H9 (cell line): ENCODE measurements at regions not wholly inside any gene's neighbourhood (a gene's known extent, or its start where the extent isn't known, plus 50 kb on each side); places are given as distances from the start of the nearest gene placed in this dataset.

Experiments used
- DNase-seq: peaks from one replicate; pipeline ENCODE4 v3.0.0-alpha.2; 2017
- H2AFZ ChIP-seq: one replicate; pipeline ENCODE4 v1.6.1; 2013; ENCODE audit warnings: mild to moderate bottlenecking, low read length, control low read depth, moderate library complexity
- H2AK5ac ChIP-seq: 2 replicates; pipeline ENCODE4 v1.6.1; 2013; ENCODE audit warnings: low read length, control low read depth, mixed read lengths; ENCODE audit not compliant: insufficient read length
- H2BK120ac ChIP-seq: one replicate; pipeline ENCODE4 v1.6.1; 2013; ENCODE audit warnings: low read depth, mild to moderate bottlenecking, low read length, control low read depth, inconsistent platforms; ENCODE audit not compliant: poor library complexity, severe bottlenecking
- H2BK12ac ChIP-seq: 2 replicates; pipeline ENCODE4 v1.6.1; 2013; ENCODE audit warnings: low read length, control low read depth, mixed read lengths, low read depth; ENCODE audit not compliant: insufficient read length
- H2BK15ac ChIP-seq: 2 replicates; pipeline ENCODE4 v1.6.1; 2013; ENCODE audit warnings: low read depth, low read length, control low read depth
- H2BK20ac ChIP-seq: one replicate; pipeline ENCODE4 v1.6.1; 2013; ENCODE audit warnings: low read depth, mild to moderate bottlenecking, low read length, control low read depth, inconsistent platforms; ENCODE audit not compliant: poor library complexity, severe bottlenecking
- H2BK5ac ChIP-seq: 2 replicates; pipeline ENCODE4 v1.6.1; 2013; ENCODE audit warnings: low read length, control low read depth, mixed read lengths; ENCODE audit not compliant: insufficient read length
- H3K14ac ChIP-seq: 2 replicates; pipeline ENCODE4 v1.6.1; 2013; ENCODE audit warnings: low read length, control low read depth; ENCODE audit not compliant: insufficient read depth
- H3K18ac ChIP-seq: 2 replicates; pipeline ENCODE4 v1.6.1; 2013; ENCODE audit warnings: low read depth, mild to moderate bottlenecking, mixed read lengths, low read length, control low read depth; ENCODE audit not compliant: insufficient read length
- H3K23ac ChIP-seq: 2 replicates; pipeline ENCODE4 v1.6.1; 2013; ENCODE audit warnings: low read length, control low read depth, mixed read lengths, low read depth; ENCODE audit not compliant: insufficient read length
- H3K23me2 ChIP-seq: 2 replicates; pipeline ENCODE4 v1.6.1; 2013; ENCODE audit warnings: low read depth, mild to moderate bottlenecking, mixed read lengths, low read length, control low read depth; ENCODE audit not compliant: insufficient read length, poor library complexity, severe bottlenecking
- H3K27ac ChIP-seq: 2 replicates; pipeline ENCODE4 v1.5.1; 2013; ENCODE audit warnings: low read length, control low read depth, mixed read lengths, low read depth; ENCODE audit not compliant: insufficient read length
- H3K27me3 ChIP-seq: 2 replicates; pipeline ENCODE4 v1.6.1; 2013; ENCODE audit warnings: low read length, control low read depth, inconsistent platforms; ENCODE audit not compliant: insufficient read depth
- H3K4ac ChIP-seq: 2 replicates; pipeline ENCODE4 v1.6.1; 2013; ENCODE audit warnings: low read depth, mild to moderate bottlenecking, control low read depth, inconsistent platforms, low read length, moderate library complexity
- H3K4me1 ChIP-seq: 2 replicates; pipeline ENCODE4 v1.6.1; 2013; ENCODE audit warnings: low read length, control low read depth, inconsistent platforms; ENCODE audit not compliant: insufficient read depth
- H3K4me2 ChIP-seq: 2 replicates; pipeline ENCODE4 v1.6.1; 2013; ENCODE audit warnings: low read length, control low read depth, mixed read lengths; ENCODE audit not compliant: insufficient read length, insufficient read depth
- H3K56ac ChIP-seq: 2 replicates; pipeline ENCODE4 v1.6.1; 2013; ENCODE audit warnings: low read depth, mild to moderate bottlenecking, mixed read lengths, low read length, control low read depth; ENCODE audit not compliant: insufficient read length
- H3K79me1 ChIP-seq: 2 replicates; pipeline ENCODE4 v1.6.1; 2013; ENCODE audit warnings: low read depth, mild to moderate bottlenecking, moderate library complexity, low read length, control low read depth, inconsistent platforms; ENCODE audit not compliant: insufficient read depth, poor library complexity, severe bottlenecking
- H3K79me2 ChIP-seq: 2 replicates; pipeline ENCODE4 v1.6.1; 2013; ENCODE audit warnings: low read length, control low read depth, inconsistent platforms; ENCODE audit not compliant: insufficient read depth
- H3K9ac ChIP-seq: 2 replicates; pipeline ENCODE4 v1.6.1; 2013; ENCODE audit warnings: low read length, control low read depth, mixed read lengths; ENCODE audit not compliant: insufficient read length; ENCODE audit errors: extremely low read depth
- H3K9me3 ChIP-seq: one replicate; pipeline ENCODE4 v1.6.1; 2013; ENCODE audit warnings: low read depth, low read length, inconsistent platforms; ENCODE audit not compliant: control insufficient read depth
- H3T11ph ChIP-seq: one replicate; pipeline ENCODE4 v1.6.1; 2013; ENCODE audit warnings: mild to moderate bottlenecking, low read length, control low read depth, inconsistent platforms
- H4K20me1 ChIP-seq: one replicate; pipeline ENCODE4 v1.6.1; 2013; ENCODE audit not compliant: control insufficient read depth, insufficient read length, insufficient read depth
- H4K5ac ChIP-seq: 2 replicates; pipeline ENCODE4 v1.6.1; 2013; ENCODE audit warnings: low read depth, mild to moderate bottlenecking, mixed read lengths, low read length, control low read depth; ENCODE audit not compliant: insufficient read length
- H4K8ac ChIP-seq: replicated peaks from 2 replicates; pipeline ENCODE4 v1.6.1; 2013; ENCODE audit warnings: low read length, control low read depth, mixed read lengths, low read depth; ENCODE audit not compliant: insufficient read length
- H4K91ac ChIP-seq: 2 replicates; pipeline ENCODE4 v1.6.1; 2013; ENCODE audit warnings: low read depth, mild to moderate bottlenecking, moderate library complexity, mixed read lengths, low read length, control low read depth; ENCODE audit not compliant: insufficient read length
- H3K27ac Mint-ChIP-seq, 3 experiments: 2 replicates in 2 of 3; 3 replicates in 1 of 3; pipeline ENCODE4 v1.8.0; 2020 to 2021; ENCODE audit warnings: mixed read lengths in 3 of 3, mild to moderate bottlenecking in 1 of 3, moderate library complexity in 1 of 3
- H3K27me3 Mint-ChIP-seq: 2 replicates; pipeline ENCODE4 v1.8.0; 2021; ENCODE audit warnings: low read depth, mild to moderate bottlenecking, moderate library complexity, mixed read lengths
- H3K36me3 Mint-ChIP-seq, 3 experiments: 2 replicates in 2 of 3; 3 replicates in 1 of 3; pipeline ENCODE4 v1.8.0; 2020 to 2021; ENCODE audit warnings: low read depth in 3 of 3, mixed read lengths in 3 of 3; ENCODE audit not compliant: insufficient read depth in 1 of 3
- H3K4me1 Mint-ChIP-seq, 2 experiments: 2 replicates each; pipeline ENCODE4 v1.8.0; 2020; ENCODE audit warnings: mixed read lengths in 2 of 2
- H3K4me3 Mint-ChIP-seq, 2 experiments: 2 replicates in 1 of 2; 3 replicates in 1 of 2; pipeline ENCODE4 v1.8.0; 2020 to 2021; ENCODE audit warnings: mild to moderate bottlenecking in 2 of 2, mixed read lengths in 2 of 2, moderate library complexity in 1 of 2
- H3K9me3 Mint-ChIP-seq, 2 experiments: 2 replicates in 1 of 2; 3 replicates in 1 of 2; pipeline ENCODE4 v1.8.0; 2020; ENCODE audit warnings: mild to moderate bottlenecking in 2 of 2, mixed read lengths in 2 of 2, moderate library complexity in 1 of 2
- WGBS: extraction: QIAGEN DNeasy Blood & Tissue Kit; methylation state at CpG from one replicate; pipeline ENCODE4 v1.1.7; 2013; ENCODE audit warnings: missing lambda C conversion rate, low lambda C conversion rate, mixed read lengths; ENCODE audit not compliant: insufficient read length; ENCODE audit errors: extremely low coverage; 5-methylcytosine and 5-hydroxymethylcytosine counted together
- TF ChIP-seq, protein P1 (sequence below): fragments of 200-600 bp; sonication (generic); conservative IDR thresholded peaks from 3 replicates; pipeline ENCODE4 v1.8.0; 2021; ENCODE audit warnings: antibody characterized with exemption, mild to moderate bottlenecking

DNA sequence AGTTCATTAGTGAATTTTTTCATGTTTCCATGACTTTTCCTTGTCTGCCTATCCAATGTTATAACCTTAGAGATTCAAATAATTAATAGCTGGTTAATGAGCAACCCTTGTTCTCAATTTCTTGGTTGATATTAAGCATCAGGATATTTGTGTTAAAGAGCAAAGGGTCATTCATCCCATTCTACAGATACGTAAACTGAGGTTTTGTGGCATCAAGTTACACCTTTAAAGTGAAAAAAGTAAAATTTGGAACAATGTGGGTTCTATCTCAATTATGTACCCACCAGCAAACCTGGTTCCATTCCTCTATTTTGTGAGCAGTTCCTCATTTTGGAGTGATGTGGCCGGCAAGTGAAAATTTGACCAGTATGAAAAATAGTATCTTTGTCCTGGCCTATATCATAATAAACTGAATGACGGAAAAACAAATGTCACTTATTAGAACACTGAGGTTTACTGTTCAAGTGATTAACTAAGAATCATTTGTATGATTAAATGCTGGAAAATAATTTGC lies 220.5 kb upstream of the ATP5MC3 start:
- Histone ChIP-seq H3T11ph (no peak overlapping the region), H3K4me2 (no peak overlapping the region), H3K9ac (no peak overlapping the region), H3K4me1 (no peaks in the 10 kb centered on the region), H2AK5ac (no peak overlapping the region), H2AFZ (no peak overlapping the region), H2BK20ac (no peak overlapping the region), H3K18ac (no peak overlapping the region), H3K23me2 (no peaks in the 10 kb centered on the region), H3K56ac (no peak overlapping the region), H3K79me1 (no peaks in the 10 kb centered on the region), H4K5ac (no peak overlapping the region), H3K79me2 (no peaks in the 10 kb centered on the region), H3K14ac (no peak overlapping the region), H3K27ac (no peak overlapping the region), H3K4ac (no peak overlapping the region), H2BK120ac (no peak overlapping the region), H2BK15ac (no peak overlapping the region), H4K20me1 (no peaks in the 10 kb centered on the region), H3K27me3 (no peaks in the 10 kb centered on the region), H3K23ac (no peak overlapping the region), H2BK5ac (no peak overlapping the region), H4K91ac (no peak overlapping the region), H3K9me3 (no peaks in the 10 kb centered on the region), H2BK12ac (no peak overlapping the region), H4K8ac (no peak overlapping the region)
- Mint-ChIP-seq H3K27me3 (peaks cover 1% of the 10 kb centered on the region; the same call in 1 of the 2 replicates), H3K27ac (no peak overlapping the region), H3K36me3 (no peaks in the 10 kb centered on the region), H3K9me3 (no peaks in the 10 kb centered on the region), H3K4me3 (no peak overlapping the region), H3K4me1 (no peaks in the 10 kb centered on the region)
- WGBS = no CpG with 5 or more reads among the region's 3 CpGs
- DNase-seq = no peak
- TF ChIP-seq, protein P1, sequence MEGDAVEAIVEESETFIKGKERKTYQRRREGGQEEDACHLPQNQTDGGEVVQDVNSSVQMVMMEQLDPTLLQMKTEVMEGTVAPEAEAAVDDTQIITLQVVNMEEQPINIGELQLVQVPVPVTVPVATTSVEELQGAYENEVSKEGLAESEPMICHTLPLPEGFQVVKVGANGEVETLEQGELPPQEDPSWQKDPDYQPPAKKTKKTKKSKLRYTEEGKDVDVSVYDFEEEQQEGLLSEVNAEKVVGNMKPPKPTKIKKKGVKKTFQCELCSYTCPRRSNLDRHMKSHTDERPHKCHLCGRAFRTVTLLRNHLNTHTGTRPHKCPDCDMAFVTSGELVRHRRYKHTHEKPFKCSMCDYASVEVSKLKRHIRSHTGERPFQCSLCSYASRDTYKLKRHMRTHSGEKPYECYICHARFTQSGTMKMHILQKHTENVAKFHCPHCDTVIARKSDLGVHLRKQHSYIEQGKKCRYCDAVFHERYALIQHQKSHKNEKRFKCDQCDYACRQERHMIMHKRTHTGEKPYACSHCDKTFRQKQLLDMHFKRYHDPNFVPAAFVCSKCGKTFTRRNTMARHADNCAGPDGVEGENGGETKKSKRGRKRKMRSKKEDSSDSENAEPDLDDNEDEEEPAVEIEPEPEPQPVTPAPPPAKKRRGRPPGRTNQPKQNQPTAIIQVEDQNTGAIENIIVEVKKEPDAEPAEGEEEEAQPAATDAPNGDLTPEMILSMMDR = no peak
